T-helper 1 cell (primary cell): ENCODE measurements at regions not wholly inside any gene's neighbourhood (a gene's known extent, or its start where the extent isn't known, plus 50 kb on each side); places are given as distances from the start of the nearest gene placed in this dataset.

Experiments used
- DNase-seq, 5 donors: peaks; one replicate each; pipeline ENCODE4 v3.0.0-alpha.2; 2012 to 2020

DNA sequence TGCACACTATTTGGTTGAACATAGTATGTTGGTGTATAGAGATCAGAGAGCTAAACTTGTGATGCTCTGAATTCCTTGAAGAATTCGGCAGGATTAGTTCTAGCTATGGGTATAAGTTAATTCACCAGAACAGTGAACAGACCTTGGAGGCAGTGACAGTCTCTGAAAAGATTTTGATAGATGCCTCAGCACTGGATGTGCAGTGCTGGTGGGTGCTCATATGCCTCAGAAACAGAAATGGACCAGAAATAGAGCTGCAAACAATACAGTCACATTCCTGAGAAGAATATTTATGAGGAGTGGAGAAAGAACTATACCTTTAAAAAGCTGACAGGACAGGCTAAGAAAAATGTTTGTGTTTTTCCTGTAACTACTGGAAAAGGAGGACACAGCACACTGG is 747.7 kb downstream of the KCTD16 start:
- no peak for DNase-seq

- no peak for DNase-seq
Measured at GRCh38 chr5:144915452-144915851, 744.8 kb downstream of the KCTD16 start.

DNA sequence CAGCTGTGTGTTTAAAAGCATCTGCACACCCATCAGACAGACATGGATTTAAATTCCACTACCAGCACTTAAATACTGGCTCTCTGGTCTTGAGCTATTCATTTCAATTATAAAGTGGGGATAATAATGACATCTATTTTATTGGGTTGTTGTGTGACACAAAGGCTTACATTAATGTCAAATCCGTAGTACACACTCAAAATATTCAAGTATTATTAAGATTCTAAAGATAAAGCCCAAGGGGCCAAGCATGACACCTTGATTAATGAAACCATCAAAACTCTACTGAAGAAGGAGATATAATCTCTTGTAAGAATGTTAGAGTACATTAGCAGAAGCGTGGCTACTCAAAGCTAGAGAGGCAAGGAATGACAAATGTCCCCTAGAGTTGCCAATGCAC is 743.0 kb downstream of the KCTD16 start:
- no peak for DNase-seq

- DNase-seq = no peak
Measured at GRCh38 chr5:144896473-144896872, 725.8 kb downstream of the KCTD16 start.

DNA sequence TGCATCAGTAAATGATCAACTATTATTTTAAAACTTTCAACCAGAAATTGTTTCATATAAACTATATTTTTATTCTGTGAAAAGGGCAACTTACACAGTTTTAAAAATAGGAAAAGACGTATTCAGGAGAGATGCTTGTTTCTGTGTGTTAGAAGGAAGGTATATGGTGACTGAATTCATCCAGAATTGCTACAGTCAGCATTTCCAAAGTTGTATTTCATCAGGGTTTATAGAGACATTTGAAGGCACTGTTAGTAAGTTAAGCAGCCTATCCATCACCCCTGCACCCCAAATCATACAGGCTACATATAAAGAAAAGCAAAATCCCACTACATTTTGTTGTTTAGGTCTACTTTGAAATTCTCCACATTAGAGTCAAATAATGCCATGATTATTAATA is 716.0 kb downstream of the KCTD16 start:
- DNase-seq = no peak

DNA sequence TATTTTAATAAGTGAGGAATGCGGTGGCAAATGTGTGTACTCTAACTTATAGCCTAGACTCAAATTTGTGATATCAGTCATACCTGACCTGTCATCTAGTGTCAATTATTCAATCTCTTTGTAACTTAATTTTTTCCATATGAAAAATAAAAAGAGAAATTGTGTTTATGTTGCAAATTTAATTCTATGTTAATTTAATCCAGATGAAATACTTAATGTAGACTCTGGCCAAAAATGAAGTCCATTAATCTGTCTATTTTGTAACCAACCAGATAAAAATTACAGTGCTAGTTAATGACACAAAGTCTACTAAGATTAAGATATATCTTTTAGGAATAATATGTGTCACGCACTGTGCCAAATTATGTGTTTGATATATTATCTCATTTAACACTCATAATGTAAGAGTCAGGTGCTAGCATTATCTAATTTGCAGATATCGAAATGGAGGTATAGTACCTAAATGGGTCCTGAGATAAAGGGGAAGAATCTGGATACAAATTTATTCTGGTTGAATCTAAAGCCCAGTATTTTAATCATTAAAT is 712.1 kb downstream of the KCTD16 start:
- DNase-seq = no peak

- DNase-seq = no peak
Measured at GRCh38 chr5:144880513-144880912, 709.8 kb downstream of the KCTD16 start.

GRCh38 chr5:144876990-144877389 is 706.3 kb downstream of the KCTD16 start:
- no peak for DNase-seq

DNA sequence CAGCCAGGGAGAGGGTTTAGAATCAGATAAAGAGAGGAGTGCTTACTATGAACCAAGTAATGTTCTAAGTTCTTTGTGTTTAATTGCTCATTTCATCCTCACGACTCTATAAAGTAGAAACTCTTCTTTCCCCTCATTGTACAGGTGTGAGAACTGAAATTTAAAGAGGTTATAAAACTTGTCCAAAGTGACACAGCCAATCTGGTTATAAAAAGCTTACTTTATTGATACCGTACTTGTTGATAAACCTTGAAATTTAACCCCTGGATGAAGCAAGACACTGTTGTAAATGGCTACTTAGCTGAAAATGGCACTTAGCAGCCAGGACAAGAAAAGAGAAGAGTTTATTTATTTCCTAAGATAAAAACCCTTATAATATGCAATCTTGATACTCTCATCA is 702.4 kb downstream of the KCTD16 start:
- DNase-seq = no peak

- no peak for DNase-seq
Measured at GRCh38 chr5:144864118-144864517, 693.4 kb downstream of the KCTD16 start.

DNA sequence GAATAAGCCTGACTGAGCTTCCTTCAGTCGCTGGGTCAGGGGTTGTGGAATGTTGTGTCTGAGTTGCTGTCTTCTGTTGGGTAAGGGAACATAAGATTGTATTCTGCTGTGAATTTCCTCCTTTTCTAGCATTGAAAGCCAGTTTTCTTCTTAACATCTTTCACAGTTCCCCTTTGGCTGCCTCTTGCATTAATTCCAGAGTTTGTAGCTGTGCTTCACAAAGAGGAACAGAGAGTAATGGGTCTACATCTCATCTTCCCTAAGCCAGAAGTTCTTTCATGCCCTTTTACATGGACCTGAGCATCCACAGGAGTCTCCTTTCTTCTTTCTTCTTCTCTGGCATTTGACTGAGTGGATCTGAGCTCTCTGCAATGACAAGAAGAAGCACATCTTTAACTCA is 686.8 kb downstream of the KCTD16 start:
- DNase-seq = no peak

- no peak for DNase-seq
Measured at GRCh38 chr5:144844086-144844485, 673.4 kb downstream of the KCTD16 start.

DNA sequence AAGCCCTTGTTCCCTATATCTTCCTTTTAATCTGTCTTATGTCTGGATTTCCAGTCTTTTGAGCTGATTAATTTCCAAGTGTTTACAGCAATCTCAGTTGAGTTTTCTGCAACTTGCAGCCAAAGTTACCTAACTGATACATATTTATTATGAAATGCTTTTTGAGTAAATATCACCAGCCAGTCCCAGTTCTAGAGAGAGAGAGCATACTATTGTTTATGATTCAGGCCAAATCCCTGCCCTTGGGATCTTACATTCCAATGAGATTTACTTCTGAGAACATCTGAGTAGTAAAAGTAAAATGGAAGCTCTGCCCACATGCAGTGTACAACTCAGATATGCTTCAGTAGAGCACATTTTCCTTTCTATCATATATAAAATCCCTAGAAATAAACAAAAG is 661.7 kb downstream of the KCTD16 start:
- no peak for DNase-seq

- no peak for DNase-seq
Measured at GRCh38 chr5:144831650-144832049, 661.0 kb downstream of the KCTD16 start.

DNA sequence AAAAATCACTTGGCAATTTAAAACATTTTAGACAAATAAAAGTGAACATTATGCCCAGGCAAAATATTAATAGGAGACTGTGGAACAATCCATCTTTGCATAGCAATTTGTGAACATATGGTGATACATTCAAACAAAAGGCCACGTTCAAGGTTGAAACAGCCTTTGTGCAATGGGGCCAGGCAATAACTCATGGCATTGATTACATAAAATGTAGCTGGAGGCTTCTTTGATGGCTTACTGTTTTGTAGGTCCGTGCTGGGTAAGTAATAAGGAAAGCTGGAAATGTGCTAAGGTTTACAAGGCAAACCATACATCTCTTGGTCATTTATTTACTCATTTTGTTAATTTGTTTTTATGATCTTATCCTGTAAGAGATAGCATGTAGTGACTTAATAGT is 651.8 kb downstream of the KCTD16 start:
- DNase-seq = no peak

GRCh38 chr5:144820278-144820677 is 649.6 kb downstream of the KCTD16 start:
- DNase-seq = no peak

- no peak for DNase-seq
Measured at GRCh38 chr5:144815131-144815530, 644.5 kb downstream of the KCTD16 start.

DNA sequence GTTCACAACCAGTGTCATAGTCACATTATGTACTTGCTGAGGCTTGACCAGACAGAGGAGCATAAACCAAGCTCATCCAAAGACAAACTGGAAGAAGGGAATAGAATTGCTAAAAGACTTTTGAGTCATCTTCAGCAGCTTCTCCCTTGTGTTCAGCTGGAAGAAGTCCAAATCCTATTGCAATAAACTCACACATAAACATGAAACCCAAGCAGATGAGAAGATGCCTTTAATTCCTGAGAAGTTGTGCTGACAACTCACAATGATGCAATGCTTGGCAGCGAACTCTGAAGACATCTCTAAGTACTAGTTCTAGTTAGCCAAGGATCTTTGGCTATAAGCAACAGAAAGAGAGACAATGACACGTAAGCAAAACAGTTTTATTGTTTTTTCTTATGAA is 642.1 kb downstream of the KCTD16 start:
- no peak for DNase-seq

DNA sequence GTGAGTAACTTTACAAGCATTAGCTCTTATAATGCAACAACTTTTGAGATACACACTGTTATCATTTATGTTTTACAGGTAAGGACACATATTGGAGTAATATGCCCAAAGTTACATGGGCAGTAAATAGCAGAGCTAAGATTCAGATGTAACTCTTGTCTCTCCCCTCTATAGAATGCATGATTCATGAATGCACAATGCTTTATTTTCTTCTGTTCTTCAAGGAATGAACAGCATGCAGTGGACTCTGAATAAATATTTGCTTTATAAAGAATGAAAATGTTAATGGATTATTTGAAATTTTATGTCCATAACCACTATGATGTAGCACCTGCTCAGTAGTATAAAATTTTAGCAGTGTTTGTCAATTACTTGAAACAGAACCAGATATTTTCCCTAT is 629.5 kb downstream of the KCTD16 start:
- DNase-seq = no peak

DNA sequence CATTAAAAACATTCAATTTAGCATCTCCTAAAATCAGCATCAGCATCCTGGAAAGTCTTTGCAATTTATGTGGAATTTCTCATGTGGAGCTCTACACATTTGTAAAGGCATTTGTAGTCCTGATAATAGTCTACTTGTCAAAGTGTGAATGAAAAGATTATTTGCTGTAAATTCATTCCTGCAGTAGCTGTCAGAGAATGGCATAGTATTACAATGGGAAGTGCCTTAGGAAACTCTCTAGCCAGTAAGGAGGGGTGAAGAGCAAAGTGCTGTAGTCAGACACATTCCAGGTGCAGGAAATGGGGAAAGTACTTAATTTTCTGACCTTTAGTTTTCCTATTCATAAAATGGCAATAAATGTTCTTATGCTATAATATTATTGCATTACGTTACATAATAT is 627.9 kb downstream of the KCTD16 start:
- no peak for DNase-seq

- DNase-seq = no peak
Measured at GRCh38 chr5:144794922-144795321, 624.2 kb downstream of the KCTD16 start.

DNA sequence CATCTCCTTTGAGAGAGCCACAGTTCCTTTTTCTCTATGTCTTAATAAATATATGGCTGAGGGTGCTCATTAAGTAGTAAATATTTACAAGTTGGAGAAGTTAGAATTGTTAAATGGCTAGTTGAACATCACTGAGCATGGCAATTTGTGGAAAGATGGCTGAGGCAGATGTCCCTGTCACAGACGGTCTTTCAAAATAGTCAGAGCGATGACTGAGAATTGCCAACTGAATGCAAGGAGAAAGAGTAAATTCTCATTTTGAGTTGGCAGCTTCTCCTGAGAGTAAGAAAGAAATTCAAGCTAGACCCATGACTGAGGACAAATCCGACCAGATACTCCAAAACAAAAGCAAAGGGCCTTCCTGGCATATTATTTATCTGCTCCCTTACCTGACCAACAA is 617.9 kb downstream of the KCTD16 start:
- no peak for DNase-seq

DNA sequence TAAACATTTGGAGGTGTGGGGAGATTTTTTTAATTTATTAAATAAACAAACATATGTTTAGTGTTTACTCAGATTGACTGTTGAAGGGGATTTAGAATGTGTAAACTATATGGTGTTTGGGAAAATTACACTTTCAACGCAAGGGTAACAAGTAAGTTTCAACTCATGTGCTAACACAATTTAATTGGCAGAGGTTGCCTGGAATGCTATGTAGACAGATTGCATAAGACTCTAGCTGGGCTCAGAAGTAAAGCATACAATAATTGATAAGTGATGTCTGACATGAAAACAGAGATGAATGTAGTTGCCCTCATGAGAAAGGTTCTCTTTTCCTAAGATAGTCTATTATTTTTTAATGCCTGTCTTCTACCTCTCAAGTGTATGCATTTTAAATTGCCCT is 617.4 kb downstream of the KCTD16 start:
- DNase-seq = no peak

DNA sequence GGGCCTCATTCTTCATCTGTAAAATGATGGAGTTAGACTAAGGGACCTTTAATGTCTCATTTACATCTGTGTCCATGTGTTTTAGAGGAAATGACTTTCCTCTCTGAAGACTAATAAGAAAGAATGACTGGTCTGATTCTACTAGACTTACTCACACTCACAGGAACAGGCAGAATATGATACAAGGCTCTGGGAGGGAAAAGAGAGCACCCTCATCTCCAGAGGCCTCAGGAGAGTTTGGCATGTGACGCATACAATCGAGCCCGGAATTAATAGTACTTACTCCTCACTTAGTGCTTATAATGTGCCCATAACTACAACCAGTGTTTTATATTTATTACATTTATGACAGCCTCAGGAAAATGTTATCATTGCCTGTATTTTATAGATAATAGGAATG is 608.7 kb downstream of the KCTD16 start:
- DNase-seq = no peak

- no peak for DNase-seq
Measured at GRCh38 chr5:144778561-144778960, 607.9 kb downstream of the KCTD16 start.

GRCh38 chr5:144774197-144774596 is 603.5 kb downstream of the KCTD16 start:
- no peak for DNase-seq
